GM12878 (cell line): ENCODE measurements at regions not wholly inside any gene's neighbourhood (a gene's known extent, or its start where the extent isn't known, plus 50 kb on each side); places are given as distances from the start of the nearest gene placed in this dataset.

Experiments used
- ATAC-seq: fragments of 200-7000 bp; cut with Tn5 transposase; 3 replicates; pipeline ENCODE4 v1.9.1; 2020; ENCODE audit warnings: mild to moderate bottlenecking, moderate library complexity
- BruUV-seq: library from RNA; stranded (reverse); fragments of 400-500 nt; replicated peaks from 2 replicates; lab custom pipeline; 2021; lab: Mats Ljungman, UMichigan
- CTCF ChIA-PET: fragments of 300-600 bp; sonication (Branson Sonifier 250); formaldehyde crosslinking; extraction: SDS; loops from one replicate; lab custom pipeline; 2021; ENCODE audit warnings: inconsistent platforms; lab: Yijun Ruan, JAX
- POLR2A ChIA-PET: fragments of 350-600 bp; formaldehyde crosslinking; extraction: SDS; loops from one replicate; lab custom pipeline; 2021; ENCODE audit warnings: inconsistent platforms; lab: Charles Lee
- RAD21 ChIA-PET: fragments of 300-600 bp; sonication (Branson Sonifier 250); formaldehyde crosslinking; loops from one replicate; lab custom pipeline; 2023; ENCODE audit warnings: antibody characterized with exemption; ENCODE audit not compliant: unreplicated experiment; lab: Charles Lee
- SMC1A ChIA-PET: fragments of 300-600 bp; sonication (Branson Sonifier 250); formaldehyde crosslinking; loops from one replicate; lab custom pipeline; 2023; ENCODE audit not compliant: unreplicated experiment, uncharacterized antibody; lab: Charles Lee
- DNase-seq: peaks from one replicate; pipeline ENCODE4 v3.0.0-alpha.2; 2011; ENCODE audit warnings: low read depth, low spot score
- FAIRE-seq: peaks from 3 replicates; lab custom pipeline; 2011; peaks lifted over from hg19 to GRCh38; lab: Jason Lieb, UNC
- H2AFZ ChIP-seq: 2 replicates; pipeline ENCODE4 v1.6.0; 2011; ENCODE audit warnings: low read depth, low read length, control low read depth; ENCODE audit not compliant: control insufficient read depth
- H3K27ac ChIP-seq: 2 replicates; pipeline ENCODE4 v1.5.1; 2011; ENCODE audit warnings: control low read depth; ENCODE audit not compliant: control insufficient read depth, insufficient read depth
- H3K27me3 ChIP-seq, 2 experiments: replicated peaks in 1 of 2; 2 replicates each; pipeline versions ENCODE4 v1.6.0 to v1.6.1; 2011; ENCODE audit warnings: low read length in 1 of 2; ENCODE audit not compliant: control insufficient read depth in 2 of 2, insufficient read depth in 2 of 2
- H3K36me3 ChIP-seq, 2 experiments: 2 replicates each; pipeline ENCODE4 v1.5.1; 2011; ENCODE audit warnings: low read length in 1 of 2; ENCODE audit not compliant: control insufficient read depth in 2 of 2, insufficient read depth in 2 of 2
- H3K4me1 ChIP-seq: 2 replicates; pipeline ENCODE4 v1.6.1; 2011; ENCODE audit warnings: mild to moderate bottlenecking, low read length, moderate library complexity, mixed read lengths; ENCODE audit not compliant: control insufficient read depth, insufficient read depth
- H3K4me2 ChIP-seq: 2 replicates; pipeline ENCODE4 v1.6.0; 2011; ENCODE audit warnings: control low read depth; ENCODE audit not compliant: control insufficient read depth, insufficient read depth
- H3K4me3 ChIP-seq: fragments of 200-600 bp; sonication (generic); 2 replicates; pipeline ENCODE4 v1.5.1; 2016
- H3K79me2 ChIP-seq: 2 replicates; pipeline ENCODE4 v1.6.0; 2011; ENCODE audit warnings: low read length; ENCODE audit not compliant: control insufficient read depth, insufficient read depth
- H3K9ac ChIP-seq: 2 replicates; pipeline ENCODE4 v1.8.0; 2011; ENCODE audit warnings: low read length, control low read depth, mixed read lengths; ENCODE audit not compliant: control insufficient read depth, insufficient read depth
- H3K9me3 ChIP-seq: replicated peaks from 3 replicates; pipeline ENCODE4 v1.5.1; 2011; ENCODE audit warnings: mild to moderate bottlenecking, low read length; ENCODE audit not compliant: control insufficient read depth, insufficient read depth
- H4K20me1 ChIP-seq: 2 replicates; pipeline ENCODE4 v1.6.0; 2011; ENCODE audit not compliant: control insufficient read depth, insufficient read depth
- BCL11A ChIP-seq: IDR thresholded peaks from 2 replicates; pipeline ENCODE4 v1.6.1; 2011; ENCODE audit warnings: low read depth, low read length
- CREM ChIP-seq: IDR thresholded peaks from 2 replicates; pipeline ENCODE4 v1.6.1; 2014; ENCODE audit warnings: antibody characterized with exemption, low read depth
- CUX1 ChIP-seq: IDR thresholded peaks from 2 replicates; pipeline ENCODE4 v1.6.1; 2012; ENCODE audit warnings: improper control_type of control experiment, low read depth, low read length; ENCODE audit not compliant: insufficient replicate concordance
- ESRRA ChIP-seq: IDR thresholded peaks from 2 replicates; pipeline ENCODE4 v1.6.1; 2012; ENCODE audit warnings: mild to moderate bottlenecking, low read length, improper control_type of control experiment
- IKZF1 ChIP-seq: fragments of 450-650 bp; conservative IDR thresholded peaks from 2 replicates; pipeline ENCODE4 v1.6.1; 2017; ENCODE audit warnings: antibody characterized with exemption, mild to moderate bottlenecking
- NBN ChIP-seq: fragments of 450-650 bp; IDR thresholded peaks from 2 replicates; pipeline ENCODE4 v1.6.1; 2016
- NRF1 ChIP-seq: conservative IDR thresholded peaks from 2 replicates; pipeline ENCODE4 v1.6.1; 2011; ENCODE audit warnings: mild to moderate bottlenecking, low read depth, low read length, improper control_type of control experiment
- PAX8 ChIP-seq: fragments of 450-650 bp; IDR thresholded peaks from 2 replicates; pipeline ENCODE4 v1.6.1; 2017; ENCODE audit warnings: mild to moderate bottlenecking, moderate library complexity
- SMAD1 ChIP-seq: fragments of 450-650 bp; IDR thresholded peaks from 2 replicates; pipeline ENCODE4 v1.6.1; 2018; ENCODE audit warnings: mild to moderate bottlenecking, low read depth; ENCODE audit not compliant: partially characterized antibody
- WGBS: methylation state at CpG from one replicate; pipeline ENCODE4 v1.1.6; 2016; ENCODE audit warnings: low lambda C conversion rate; ENCODE audit not compliant: insufficient replicate concordance, insufficient coverage; ENCODE audit errors: missing lambda C conversion rate; 5-methylcytosine and 5-hydroxymethylcytosine counted together
- in situ Hi-C: fragments of 300-500 bp; cut with MboI; formaldehyde crosslinking; loops from 9 replicates; pipeline ENCODE4 v1.14.3; 2018; ENCODE audit warnings: mixed read lengths
- intact Hi-C: fragments of 100-400 bp; cut with micrococcal nuclease; formaldehyde crosslinking; loops from one replicate; pipeline ENCODE4 v1.14.2; 2022; ENCODE audit not compliant: unreplicated experiment

GRCh38 chr6:156351346-156351966 is 425.7 kb upstream of the ARID1B start (continued):
- no peak for TF ChIP-seq CUX1
- no peak for TF ChIP-seq CREM
- TF ChIP-seq NBN = no peak

- WGBS = 8% methylated on average over 4 of the region's 4 CpGs
- no peak overlapping the region for H3K27ac ChIP-seq
- no peak for DNase-seq
- no peak overlapping the region for H3K4me2 ChIP-seq
- no TSS peak for BruUV-seq
- no peak for TF ChIP-seq NRF1
- TF ChIP-seq PAX8 = no peak
- no peak for TF ChIP-seq BCL11A
- no peak for TF ChIP-seq ESRRA
- no peak for TF ChIP-seq IKZF1
- TF ChIP-seq SMAD1 = no peak
- TF ChIP-seq, all 136 proteins: peak for 0
- no peak for FAIRE-seq
- Histone ChIP-seq H3K9me3 (no peaks in the 10 kb centered on the region), H3K4me1 (no peaks in the 10 kb centered on the region), H3K36me3 (no peaks in the 10 kb centered on the region), H3K27me3 (peaks cover 0 to 18% of the 10 kb centered on the region in 2 experiments; a peak in 2 of 4 replicates), H3K9ac (no peak overlapping the region), H2AFZ (no peak overlapping the region), H3K4me3 (no peak overlapping the region), H4K20me1 (no peaks in the 10 kb centered on the region), H3K79me2 (no peaks in the 10 kb centered on the region)
- CTCF ChIA-PET = interaction anchor here (0.7 kb wide), 1 partner anchor 79 kb away, joined by 3 read pairs; no protein-coding TSS in a partner anchor
- no peak for ATAC-seq
- in situ Hi-C loops (no loop called here), intact Hi-C loops (no loop called here)
- SMC1A ChIA-PET = no interaction called here
- RAD21 ChIA-PET = no interaction called here
- POLR2A ChIA-PET = no interaction called here
Observed at GRCh38 chr6:156350337-156350736, 426.8 kb upstream of the ARID1B start.
